Iris pigment epithelial cell (primary cell): ENCODE measurements at regions not wholly inside any gene's neighbourhood (a gene's known extent, or its start where the extent isn't known, plus 50 kb on each side); places are given as distances from the start of the nearest gene placed in this dataset.
A peak's percentile ranks its signal among the peaks of the same experiment; 100 is the strongest.

Experiments
- DNase-seq: peaks from one replicate; pipeline ENCODE4 v3.0.0-alpha.2; 2011; ENCODE audit warnings: low read depth

DNA sequence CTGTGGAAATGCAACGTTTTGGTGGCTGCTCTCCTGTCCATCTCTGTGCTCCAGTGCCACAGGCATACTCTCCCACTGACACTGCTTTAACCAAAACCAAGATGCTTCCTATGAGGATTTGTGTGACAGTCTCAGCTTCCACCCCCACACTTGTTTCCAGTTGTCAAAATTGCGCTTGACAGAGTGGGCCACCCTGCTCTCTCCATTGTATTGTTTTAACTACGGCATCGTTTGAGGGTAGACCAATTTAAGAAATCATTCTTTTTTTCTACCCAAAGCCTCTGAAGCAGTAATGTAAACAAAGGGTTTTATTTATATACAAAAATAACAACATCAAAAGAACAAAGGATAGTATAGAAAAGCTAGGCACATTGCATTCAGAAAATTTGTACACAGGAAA is 178.0 kb downstream of the INHBA start:
- DNase-seq, result no peak

DNA sequence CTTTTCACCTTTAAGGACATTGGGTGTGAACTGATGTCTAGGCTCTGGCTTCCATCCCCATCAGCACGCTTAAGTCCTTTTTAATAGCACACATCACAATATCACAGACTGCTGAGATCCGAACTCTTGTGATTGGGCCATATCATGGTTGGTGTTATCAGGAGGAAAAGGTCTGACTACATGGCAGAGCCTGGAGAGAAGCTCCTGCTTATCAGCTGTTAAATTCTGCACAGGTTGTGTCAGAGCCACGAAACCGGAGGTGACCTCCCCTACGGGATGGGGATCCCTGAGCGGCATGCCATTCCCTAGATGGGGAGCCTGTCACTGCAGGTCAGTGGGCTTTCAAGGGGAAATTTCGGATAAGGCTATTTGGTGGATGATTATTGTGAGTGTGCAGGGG is 182.4 kb downstream of the INHBA start:
- no peak for DNase-seq

DNA sequence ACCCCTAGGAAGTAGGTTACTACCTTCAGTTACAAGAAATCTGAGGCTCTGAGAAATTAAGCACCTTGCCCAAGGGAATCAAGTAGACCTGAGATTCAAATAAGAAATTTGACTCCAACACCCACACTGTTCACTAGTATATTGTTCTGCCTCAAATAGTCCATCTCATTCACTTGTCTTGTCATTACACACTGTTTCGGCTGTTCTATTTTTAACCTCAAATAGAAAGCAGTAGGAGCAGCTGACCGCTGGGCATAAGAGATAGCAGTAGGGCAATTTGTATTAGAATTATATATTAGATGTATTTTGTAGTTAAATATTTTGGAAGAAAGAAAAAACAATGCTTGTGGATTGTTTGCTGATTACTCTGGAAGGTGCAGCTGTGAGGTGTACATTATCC is 185.1 kb downstream of the INHBA start:
- DNase-seq, result no peak

DNA sequence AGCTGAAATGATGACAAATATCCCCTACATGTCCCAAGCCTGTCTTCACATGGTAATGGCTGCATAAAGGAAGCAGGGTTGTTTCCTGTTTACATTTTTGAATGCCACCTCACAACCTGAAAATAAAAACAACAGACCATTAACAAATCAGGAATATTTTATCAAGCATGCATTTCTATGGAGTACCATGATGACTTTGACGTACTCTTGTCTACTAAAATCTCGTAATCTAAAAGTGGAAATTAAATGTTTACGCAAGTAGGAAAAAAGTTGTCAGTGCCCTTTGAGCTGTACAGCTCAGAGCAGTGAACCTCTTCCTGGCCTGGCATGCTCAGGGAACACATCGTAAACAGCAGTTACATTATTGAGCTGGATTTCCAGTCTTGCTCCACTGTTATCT is 194.1 kb downstream of the INHBA start:
- peak; percentile 39 for DNase-seq

DNA sequence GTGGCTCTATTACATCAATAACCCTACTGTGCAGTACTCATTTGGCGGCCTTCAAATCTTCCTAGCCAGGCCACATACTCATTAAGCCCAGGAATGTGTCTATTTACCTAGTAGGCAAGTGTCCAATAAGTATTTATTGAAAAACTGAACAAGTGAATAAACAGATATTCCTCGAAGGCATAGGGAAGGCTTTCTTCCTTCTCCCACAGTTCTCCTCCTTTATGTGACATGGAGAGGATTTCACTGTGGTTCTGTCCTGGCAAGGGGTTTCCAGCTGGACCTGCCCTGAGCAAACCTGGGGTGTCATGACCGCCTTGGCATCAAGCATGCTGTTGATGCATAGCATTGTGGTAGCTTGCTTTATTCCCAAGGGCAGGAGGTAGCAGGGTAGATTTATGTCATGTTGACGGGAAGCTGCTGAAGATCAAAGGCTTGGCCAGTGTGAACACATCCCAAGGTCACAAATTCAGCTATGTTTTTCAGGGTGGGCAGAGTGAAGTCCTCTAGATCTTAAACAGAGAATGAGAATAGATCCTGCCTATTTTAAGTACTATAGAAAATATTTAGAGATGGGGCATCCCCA is 195.1 kb downstream of the INHBA start:
- no peak for DNase-seq

DNA sequence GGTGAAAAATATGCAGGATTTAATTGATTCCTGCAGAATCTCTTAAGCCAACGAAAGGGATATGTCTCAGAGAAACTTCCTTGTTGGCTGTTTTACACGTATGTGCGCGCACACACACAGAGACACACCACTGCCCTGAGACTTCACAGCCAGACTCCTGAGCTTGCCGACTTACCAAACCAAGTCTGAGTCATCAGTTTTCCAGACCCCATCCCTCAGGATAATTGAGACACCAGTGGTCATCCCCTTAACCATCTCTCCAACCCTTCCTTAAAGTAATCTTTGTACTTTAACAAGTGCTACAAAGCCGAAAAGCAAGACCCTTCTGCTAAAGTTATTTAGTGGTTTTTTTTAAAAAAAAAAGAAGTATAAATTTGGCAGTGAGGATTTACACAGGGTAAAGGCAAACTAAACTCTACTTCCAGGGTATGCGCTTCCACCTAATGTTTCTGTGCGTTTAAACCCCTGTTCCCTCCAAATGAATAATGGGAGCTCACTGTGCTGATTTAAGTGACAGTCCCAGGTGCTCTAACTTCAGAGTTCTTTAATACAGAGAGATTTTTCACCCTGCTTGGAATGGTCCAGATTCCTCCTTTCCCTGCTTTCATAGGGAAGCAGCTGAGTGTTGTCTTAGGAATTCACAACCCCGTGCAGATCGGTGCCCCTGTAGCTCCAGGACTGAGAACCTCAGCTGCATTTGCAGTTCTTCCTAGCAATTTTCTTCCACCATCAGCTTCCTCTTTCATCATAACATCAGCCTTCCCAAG is 198.5 kb downstream of the INHBA start:
- DNase-seq, result no peak

- DNase-seq, result peak; percentile 67
These were observed 199.5 kb downstream of the INHBA start for GRCh38 chr7:41503438-41503837.

DNA sequence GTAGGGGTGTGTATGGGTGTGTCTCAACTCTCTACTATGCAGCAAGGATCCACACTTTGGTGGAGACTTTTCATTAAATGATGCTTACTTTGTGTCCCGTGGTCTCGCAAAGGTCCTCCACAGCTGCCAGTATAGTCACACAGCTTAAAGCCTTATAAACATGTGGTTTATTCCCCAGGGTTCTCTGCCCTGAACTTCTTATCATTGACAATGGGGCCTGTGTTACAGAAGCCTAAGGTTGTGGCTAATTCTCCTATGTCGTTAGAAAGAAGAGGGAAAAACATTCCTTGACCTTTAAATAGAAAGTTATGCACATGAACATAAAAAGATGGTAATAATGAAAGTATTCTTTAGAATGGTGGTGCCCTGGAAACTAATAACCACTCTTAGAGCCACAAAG is 201.4 kb downstream of the INHBA start:
- no peak for DNase-seq

DNA sequence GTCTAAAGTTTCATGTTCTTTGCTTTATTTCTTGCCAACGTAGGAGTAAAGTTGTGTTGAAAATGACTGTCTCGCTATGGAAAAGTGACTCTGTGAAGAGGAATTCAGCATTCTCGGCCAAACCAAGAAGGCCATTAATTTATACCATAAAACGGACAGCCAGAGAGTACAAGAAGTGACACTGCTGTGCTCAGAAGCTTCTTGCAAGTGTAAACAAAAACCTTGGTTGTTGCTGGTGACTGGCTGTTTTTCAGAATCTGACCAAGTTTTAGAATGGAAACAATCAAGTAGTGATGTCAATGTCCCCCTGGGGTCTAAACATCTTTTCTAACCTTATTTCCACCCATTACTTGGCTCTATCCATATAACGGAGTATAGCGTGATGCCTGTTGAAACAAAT is 201.9 kb downstream of the INHBA start:
- no peak for DNase-seq

- no peak for DNase-seq
These were observed 210.3 kb downstream of the INHBA start for GRCh38 chr7:41492603-41493002.

DNA sequence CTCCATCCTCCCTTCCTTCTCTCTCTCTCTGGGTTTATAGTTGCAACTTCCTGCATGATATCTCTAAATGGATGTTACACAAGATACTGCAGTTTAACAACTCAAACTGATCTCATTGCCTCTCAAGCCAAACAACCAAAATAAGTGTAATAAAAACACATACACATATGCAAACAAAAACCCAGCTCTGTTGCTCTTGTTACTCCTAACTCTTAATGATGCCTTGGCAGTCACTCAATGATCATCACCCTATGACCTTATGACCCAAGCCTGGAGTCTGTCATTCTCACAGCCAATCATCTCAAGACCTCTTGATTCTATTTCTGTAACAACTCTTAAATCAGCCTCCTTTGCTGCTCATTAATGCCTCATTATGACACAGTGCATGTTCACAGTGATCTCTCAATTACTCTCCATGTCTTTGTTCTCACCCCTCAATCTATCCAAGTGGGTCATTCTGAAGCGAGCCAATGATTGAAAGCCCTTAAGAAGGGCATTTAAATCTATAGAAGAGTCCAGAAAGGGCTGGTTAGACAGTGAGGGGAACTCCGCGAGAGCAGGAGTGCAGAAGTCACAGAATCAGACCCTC is 210.9 kb downstream of the INHBA start:
- peak; percentile 64 for DNase-seq

- DNase-seq, result peak; percentile 62
These were observed 211.6 kb downstream of the INHBA start for GRCh38 chr7:41491308-41491707.

- DNase-seq, result no peak
These were observed 213.0 kb downstream of the INHBA start for GRCh38 chr7:41489885-41490284.

- peak; percentile 74 for DNase-seq
These were observed 215.5 kb downstream of the INHBA start for GRCh38 chr7:41487229-41487940.

- peak; percentile 71 for DNase-seq
These were observed 221.5 kb downstream of the INHBA start for GRCh38 chr7:41481353-41481752.

- peak; percentile 18 for DNase-seq
These were observed 224.7 kb downstream of the INHBA start for GRCh38 chr7:41478187-41478586.

- no peak for DNase-seq
These were observed 226.5 kb downstream of the INHBA start for GRCh38 chr7:41476460-41476803.

- DNase-seq, result peak; percentile 5
These were observed 227.0 kb downstream of the INHBA start for GRCh38 chr7:41475801-41476459.

- DNase-seq, result peak; percentile 20
These were observed 230.3 kb downstream of the INHBA start for GRCh38 chr7:41472427-41473125.

DNA sequence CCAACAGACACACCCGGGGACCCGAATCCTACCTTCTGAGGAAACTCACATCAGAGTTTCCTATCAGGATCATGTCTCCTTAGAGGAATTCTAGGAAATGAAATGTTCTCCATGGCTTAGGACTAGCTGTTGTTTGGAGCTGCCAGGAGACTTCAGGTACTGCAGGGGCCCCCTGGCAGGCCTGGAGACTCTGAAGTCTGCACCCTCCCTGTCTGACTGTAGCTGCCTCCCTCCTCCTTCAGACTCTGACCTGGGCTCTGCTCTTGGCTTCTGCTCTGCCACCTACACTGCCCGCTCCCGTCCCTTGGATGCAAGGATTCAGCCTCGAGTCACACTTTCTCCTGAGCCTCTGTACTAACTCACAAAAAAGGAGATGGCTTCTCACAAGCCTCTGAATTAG is 232.8 kb downstream of the INHBA start:
- no peak for DNase-seq

- no peak for DNase-seq
These were observed 235.3 kb downstream of the INHBA start for GRCh38 chr7:41467596-41467995.
